GM12878 (cell line): ENCODE measurements at regions not wholly inside any gene's neighbourhood (a gene's known extent, or its start where the extent isn't known, plus 50 kb on each side); places are given as distances from the start of the nearest gene placed in this dataset.

ENCODE experiments used
- ATAC-seq: fragments of 200-7000 bp; cut with Tn5 transposase; 3 replicates; pipeline ENCODE4 v1.9.1; 2020; ENCODE audit warnings: mild to moderate bottlenecking, moderate library complexity
- BruUV-seq: library from RNA; stranded (reverse); fragments of 400-500 nt; replicated peaks from 2 replicates; lab custom pipeline; 2021; lab: Mats Ljungman, UMichigan
- CTCF ChIA-PET: fragments of 300-600 bp; sonication (Branson Sonifier 250); formaldehyde crosslinking; extraction: SDS; loops from one replicate; lab custom pipeline; 2021; ENCODE audit warnings: inconsistent platforms; lab: Yijun Ruan, JAX
- POLR2A ChIA-PET: fragments of 350-600 bp; formaldehyde crosslinking; extraction: SDS; loops from one replicate; lab custom pipeline; 2021; ENCODE audit warnings: inconsistent platforms; lab: Charles Lee
- RAD21 ChIA-PET: fragments of 300-600 bp; sonication (Branson Sonifier 250); formaldehyde crosslinking; loops from one replicate; lab custom pipeline; 2023; ENCODE audit warnings: antibody characterized with exemption; ENCODE audit not compliant: unreplicated experiment; lab: Charles Lee
- SMC1A ChIA-PET: fragments of 300-600 bp; sonication (Branson Sonifier 250); formaldehyde crosslinking; loops from one replicate; lab custom pipeline; 2023; ENCODE audit not compliant: unreplicated experiment, uncharacterized antibody; lab: Charles Lee
- DNase-seq: peaks from one replicate; pipeline ENCODE4 v3.0.0-alpha.2; 2011; ENCODE audit warnings: low read depth, low spot score
- FAIRE-seq: peaks from 3 replicates; lab custom pipeline; 2011; peaks lifted over from hg19 to GRCh38; lab: Jason Lieb, UNC
- H2AFZ ChIP-seq: 2 replicates; pipeline ENCODE4 v1.6.0; 2011; ENCODE audit warnings: low read depth, low read length, control low read depth; ENCODE audit not compliant: control insufficient read depth
- H3K27ac ChIP-seq: 2 replicates; pipeline ENCODE4 v1.5.1; 2011; ENCODE audit warnings: control low read depth; ENCODE audit not compliant: control insufficient read depth, insufficient read depth
- H3K27me3 ChIP-seq, 2 experiments: replicated peaks in 1 of 2; 2 replicates each; pipeline versions ENCODE4 v1.6.0 to v1.6.1; 2011; ENCODE audit warnings: low read length in 1 of 2; ENCODE audit not compliant: control insufficient read depth in 2 of 2, insufficient read depth in 2 of 2
- H3K36me3 ChIP-seq, 2 experiments: 2 replicates each; pipeline ENCODE4 v1.5.1; 2011; ENCODE audit warnings: low read length in 1 of 2; ENCODE audit not compliant: control insufficient read depth in 2 of 2, insufficient read depth in 2 of 2
- H3K4me1 ChIP-seq: 2 replicates; pipeline ENCODE4 v1.6.1; 2011; ENCODE audit warnings: mild to moderate bottlenecking, low read length, moderate library complexity, mixed read lengths; ENCODE audit not compliant: control insufficient read depth, insufficient read depth
- H3K4me2 ChIP-seq: 2 replicates; pipeline ENCODE4 v1.6.0; 2011; ENCODE audit warnings: control low read depth; ENCODE audit not compliant: control insufficient read depth, insufficient read depth
- H3K4me3 ChIP-seq: fragments of 200-600 bp; sonication (generic); 2 replicates; pipeline ENCODE4 v1.5.1; 2016
- H3K79me2 ChIP-seq: 2 replicates; pipeline ENCODE4 v1.6.0; 2011; ENCODE audit warnings: low read length; ENCODE audit not compliant: control insufficient read depth, insufficient read depth
- H3K9ac ChIP-seq: 2 replicates; pipeline ENCODE4 v1.8.0; 2011; ENCODE audit warnings: low read length, control low read depth, mixed read lengths; ENCODE audit not compliant: control insufficient read depth, insufficient read depth
- H3K9me3 ChIP-seq: replicated peaks from 3 replicates; pipeline ENCODE4 v1.5.1; 2011; ENCODE audit warnings: mild to moderate bottlenecking, low read length; ENCODE audit not compliant: control insufficient read depth, insufficient read depth
- H4K20me1 ChIP-seq: 2 replicates; pipeline ENCODE4 v1.6.0; 2011; ENCODE audit not compliant: control insufficient read depth, insufficient read depth
- BCL3 ChIP-seq: IDR thresholded peaks from 2 replicates; pipeline ENCODE4 v1.6.1; 2011; ENCODE audit warnings: borderline replicate concordance, low read depth, mild to moderate bottlenecking, moderate library complexity, low read length; ENCODE audit not compliant: insufficient read depth, poor library complexity, severe bottlenecking
- BCLAF1 ChIP-seq: fragments of 450-650 bp; IDR thresholded peaks from 2 replicates; pipeline ENCODE4 v1.6.1; 2017; ENCODE audit warnings: antibody characterized with exemption, mild to moderate bottlenecking, moderate library complexity
- E2F4 ChIP-seq: IDR thresholded peaks from 2 replicates; pipeline ENCODE4 v1.6.1; 2012; ENCODE audit warnings: low read depth, low read length, improper control_type of control experiment
- ESRRA ChIP-seq: IDR thresholded peaks from 2 replicates; pipeline ENCODE4 v1.6.1; 2012; ENCODE audit warnings: mild to moderate bottlenecking, low read length, improper control_type of control experiment
- KDM1A ChIP-seq: fragments of 200-600 bp; sonication (generic); IDR thresholded peaks from 2 replicates; pipeline ENCODE4 v1.6.1; 2016; ENCODE audit warnings: borderline replicate concordance
- NR2C2 ChIP-seq: IDR thresholded peaks from 2 replicates; pipeline ENCODE4 v1.6.1; 2011; ENCODE audit warnings: borderline replicate concordance, low read depth; ENCODE audit not compliant: control insufficient read depth, insufficient read length
- POLR2AphosphoS2 ChIP-seq: IDR thresholded peaks from 2 replicates; pipeline ENCODE4 v1.6.1; 2011; ENCODE audit warnings: low read depth, mild to moderate bottlenecking, low read length, improper control_type of control experiment, moderate library complexity
- SMC3 ChIP-seq: IDR thresholded peaks from 2 replicates; pipeline ENCODE4 v1.6.1; 2011; ENCODE audit warnings: low read length, improper control_type of control experiment, borderline replicate concordance
- STAT3 ChIP-seq: IDR thresholded peaks from 2 replicates; pipeline ENCODE4 v1.6.1; 2011; ENCODE audit warnings: low read depth, low read length, improper control_type of control experiment
- WGBS: methylation state at CpG from one replicate; pipeline ENCODE4 v1.1.6; 2016; ENCODE audit warnings: low lambda C conversion rate; ENCODE audit not compliant: insufficient replicate concordance, insufficient coverage; ENCODE audit errors: missing lambda C conversion rate; 5-methylcytosine and 5-hydroxymethylcytosine counted together
- in situ Hi-C: fragments of 300-500 bp; cut with MboI; formaldehyde crosslinking; loops from 9 replicates; pipeline ENCODE4 v1.14.3; 2018; ENCODE audit warnings: mixed read lengths
- intact Hi-C: fragments of 100-400 bp; cut with micrococcal nuclease; formaldehyde crosslinking; loops from one replicate; pipeline ENCODE4 v1.14.2; 2022; ENCODE audit not compliant: unreplicated experiment

- no peak for DNase-seq
- H3K9ac ChIP-seq: no peak overlapping the region
- FAIRE-seq: no peak
- H3K4me2 ChIP-seq: no peak overlapping the region
- in situ Hi-C loops: no loop called here
- no peaks in the 10 kb centered on the region for H4K20me1 ChIP-seq
- H3K27me3 ChIP-seq: no peaks in the 10 kb centered on the region
- H3K27ac ChIP-seq: no peak overlapping the region
- ChIA-PET POLR2A (interaction anchor here (0.6 to 2.0 kb wide), 5 partner anchors 11 to 322 kb away, joined by 3 to 5 read pairs (median 4); no protein-coding TSS in a partner anchor), RAD21 (interaction anchor here (1.0 to 4.9 kb wide), 7 partner anchors 8 to 102 kb away, joined by 3 to 28 read pairs (median 8); no protein-coding TSS in a partner anchor), SMC1A (interaction anchor here (0.6 to 3.8 kb wide), 20 partner anchors 8 to 424 kb away, joined by 3 to 12 read pairs (median 4); no protein-coding TSS in a partner anchor), CTCF (interaction anchor here (1.1 to 3.3 kb wide), 3 partner anchors 19 to 660 kb away, joined by 4 to 12 read pairs (median 4); no protein-coding TSS in a partner anchor)
- H3K4me3 ChIP-seq: no peak overlapping the region
- H3K79me2 ChIP-seq: no peaks in the 10 kb centered on the region
- H2AFZ ChIP-seq: no peak overlapping the region
- no peak for TF ChIP-seq KDM1A
- no peak for TF ChIP-seq SMC3
- H3K9me3 ChIP-seq: no peaks in the 10 kb centered on the region
- intact Hi-C loops: no loop called here
- 6% methylated on average over 1 of the region's 1 CpG for WGBS
- peaks cover 10% of the 10 kb centered on the region for H3K4me1 ChIP-seq
- ATAC-seq: peak; percentile 27
- BruUV-seq: no TSS peak
- H3K36me3 ChIP-seq: no peaks in the 10 kb centered on the region
Observed at GRCh38 chr12:92041742-92042141, 103.9 kb downstream of the BTG1 start.

- ATAC-seq (no peak), DNase-seq (no peak), FAIRE-seq (no peak)
- Histone ChIP-seq H3K4me1 (peaks cover 8% of the 10 kb centered on the region), H3K9ac (no peak overlapping the region), H3K36me3 (no peaks in the 10 kb centered on the region), H4K20me1 (no peaks in the 10 kb centered on the region), H3K79me2 (no peaks in the 10 kb centered on the region), H3K4me2 (no peak overlapping the region), H2AFZ (no peak overlapping the region), H3K27me3 (no peaks in the 10 kb centered on the region), H3K4me3 (no peak overlapping the region), H3K27ac (no peak overlapping the region), H3K9me3 (no peaks in the 10 kb centered on the region)
- ChIA-PET POLR2A (no interaction called here), RAD21 (interaction anchor here (0.8 to 3.2 kb wide), 4 partner anchors 9 to 531 kb away, joined by 3 to 14 read pairs (median 4); no protein-coding TSS in a partner anchor), CTCF (no interaction called here), SMC1A (interaction anchor here (0.9 to 3.0 kb wide), 5 partner anchors 10 to 98 kb away, joined by 4 to 16 read pairs (median 4); no protein-coding TSS in a partner anchor)
- no TSS peak for BruUV-seq
- 99% methylated on average over 3 of the region's 3 CpGs for WGBS
- in situ Hi-C loops (no loop called here), intact Hi-C loops (loop anchor here (10.0 kb wide), 2 partner anchors 426 to 536 kb away; no protein-coding TSS in a partner anchor)
- TF ChIP-seq POLR2AphosphoS2 (no peak), BCLAF1 (no peak), BCL3 (no peak), E2F4 (no peak), ESRRA (no peak), NR2C2 (no peak), STAT3 (no peak)
Observed at GRCh38 chr12:92039046-92039445, 106.6 kb downstream of the BTG1 start.
